ENCODE measurements at regions not wholly inside any gene's neighbourhood (a gene's known extent, or its start where the extent isn't known, plus 50 kb on each side); places are given as distances from the start of the nearest gene placed in this dataset.

DNA sequence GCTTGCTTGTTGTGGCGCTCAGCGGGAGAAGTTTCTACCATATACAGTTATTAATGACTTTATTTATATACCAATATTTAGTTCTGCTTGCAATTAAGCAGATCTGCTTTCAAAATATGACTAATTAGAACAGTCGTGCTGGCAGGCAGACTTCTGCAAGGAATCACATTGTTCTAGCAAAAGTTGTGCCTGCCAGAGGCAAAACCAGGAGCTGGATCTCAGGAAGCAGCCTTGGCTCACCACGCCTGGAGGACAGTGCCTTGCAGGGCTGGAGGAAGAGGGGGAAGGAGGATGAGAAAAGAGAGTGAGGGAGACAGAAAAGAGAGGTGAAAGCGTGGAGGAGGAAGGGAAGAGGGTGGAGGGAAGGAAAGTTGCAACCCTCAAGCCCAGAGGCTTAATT lies 160.3 kb downstream of the NUP210 start:
- DNase-seq (ENCODE audit: low spot score): no peak
- no peaks in the 10 kb centered on the region for H3K9me3 Mint-ChIP-seq
- Histone ChIP-seq H2AFZ (no peak overlapping the region), H3F3A (replicated peaks; ENCODE audit: low read depth) (no peaks in the 10 kb centered on the region), H3K4me1 (ENCODE audit: insufficient read depth) (no peaks in the 10 kb centered on the region), H3K27me3 (ENCODE audit: insufficient read depth) (no peaks in the 10 kb centered on the region), H3K4me3 (no peak overlapping the region), H3K4me2 (no peak overlapping the region), H4K20me1 (replicated peaks; ENCODE audit: insufficient read depth) (no peaks in the 10 kb centered on the region; the same call in 1 of the 2 replicates), H3K79me2 (replicated peaks; ENCODE audit: insufficient read depth) (no peaks in the 10 kb centered on the region), H3K27ac (ENCODE audit: low read depth) (no peak overlapping the region), H3K9me2 (ENCODE audit: insufficient read depth) (no peaks in the 10 kb centered on the region; the same call in 1 of the 2 replicates), H3K36me3 (ENCODE audit: insufficient read depth) (no peaks in the 10 kb centered on the region; the same call in 1 of the 2 replicates)
- peaks cover 2% of the 10 kb centered on the region for H3K27me3 Mint-ChIP-seq (ENCODE audit: insufficient read depth, low read depth, poor library complexity)
- TF ChIP-seq CREB1 (CRISPR knock-in tag; IDR thresholded peaks at IDR 0.05; ENCODE audit: low read depth): no peak
- no peak for ATAC-seq
- H3K4me1 Mint-ChIP-seq: peaks cover 19% of the 10 kb centered on the region
- no peaks in the 10 kb centered on the region for H3K36me3 Mint-ChIP-seq (ENCODE audit: low read depth)
- H3K4me3 Mint-ChIP-seq: no peak overlapping the region
- H3K27ac Mint-ChIP-seq: no peak overlapping the region

DNA sequence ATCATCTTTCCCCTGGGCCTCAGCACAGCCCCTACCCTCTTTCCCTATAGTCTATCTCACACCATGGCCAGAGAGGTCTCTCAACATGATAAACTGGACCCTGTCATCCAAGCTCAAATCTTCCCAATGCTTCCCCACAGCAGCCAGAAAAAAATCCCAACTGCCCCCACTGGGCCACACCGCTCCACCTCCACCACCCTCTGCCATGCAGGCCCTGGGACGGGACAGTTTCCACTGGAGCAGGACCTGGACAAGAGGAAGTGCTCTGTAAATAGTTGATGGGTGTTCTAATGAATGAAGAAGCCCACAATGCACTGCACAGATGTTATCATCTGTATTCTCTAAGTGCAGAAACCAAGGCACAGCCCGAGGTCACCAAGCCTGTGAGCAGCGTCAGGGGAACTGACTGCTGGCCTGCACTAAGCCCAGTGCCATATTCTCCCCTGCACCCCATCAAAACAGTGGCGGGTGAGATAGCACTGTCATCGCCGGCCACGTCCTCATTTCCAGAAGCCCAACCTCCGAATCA lies 161.1 kb downstream of the NUP210 start:
- peaks cover 25% of the 10 kb centered on the region for H3K4me1 Mint-ChIP-seq
- H3K4me2 ChIP-seq: no peak overlapping the region
- DNase-seq (ENCODE audit: low spot score) (no peak), ATAC-seq (no peak)
- no peaks in the 10 kb centered on the region for H3F3A ChIP-seq (replicated peaks; ENCODE audit: low read depth)
- no peak overlapping the region for H3K4me3 ChIP-seq
- H4K20me1 ChIP-seq (replicated peaks; ENCODE audit: insufficient read depth): no peaks in the 10 kb centered on the region; the same call in 1 of the 2 replicates
- H2AFZ ChIP-seq: no peak overlapping the region
- H3K27ac ChIP-seq (ENCODE audit: low read depth): no peak overlapping the region
- no peaks in the 10 kb centered on the region for H3K79me2 ChIP-seq (replicated peaks; ENCODE audit: insufficient read depth)
- H3K27ac Mint-ChIP-seq: no peak overlapping the region
- no peaks in the 10 kb centered on the region for H3K4me1 ChIP-seq (ENCODE audit: insufficient read depth)
- no peaks in the 10 kb centered on the region for H3K27me3 Mint-ChIP-seq (ENCODE audit: insufficient read depth, low read depth, poor library complexity)
- no peaks in the 10 kb centered on the region for H3K36me3 Mint-ChIP-seq (ENCODE audit: low read depth)
- H3K36me3 ChIP-seq (ENCODE audit: insufficient read depth): no peaks in the 10 kb centered on the region; the same call in 1 of the 2 replicates
- H3K27me3 ChIP-seq (ENCODE audit: insufficient read depth): no peaks in the 10 kb centered on the region
- no peaks in the 10 kb centered on the region; the same call in 1 of the 2 replicates for H3K9me2 ChIP-seq (ENCODE audit: insufficient read depth)
- H3K4me3 Mint-ChIP-seq: no peak overlapping the region
- no peaks in the 10 kb centered on the region for H3K9me3 Mint-ChIP-seq
- TF ChIP-seq ZNF331 (CRISPR knock-in tag; IDR thresholded peaks at IDR 0.05; ENCODE audit: low read depth) (no peak), POLR2AphosphoS5 (IDR thresholded peaks at IDR 0.05; ENCODE audit: low read depth) (no peak), CREB1 (CRISPR knock-in tag; IDR thresholded peaks at IDR 0.05; ENCODE audit: low read depth) (no peak), EZH2phosphoT487 (IDR thresholded peaks at IDR 0.05; ENCODE audit: unreplicated experiment) (no peak), ZNF114 (CRISPR knock-in tag; IDR thresholded peaks at IDR 0.05) (no peak), NANOG (IDR thresholded peaks at IDR 0.05; ENCODE audit: borderline replicate concordance) (no peak), EZH2 (IDR thresholded peaks at IDR 0.05; ENCODE audit: low read depth, unreplicated experiment) (no peak), JUNB (IDR thresholded peaks at IDR 0.05; ENCODE audit: unreplicated experiment) (no peak), STAT1 (IDR thresholded peaks at IDR 0.05; ENCODE audit: unreplicated experiment) (no peak)
- TF ChIP-seq, protein P1, sequence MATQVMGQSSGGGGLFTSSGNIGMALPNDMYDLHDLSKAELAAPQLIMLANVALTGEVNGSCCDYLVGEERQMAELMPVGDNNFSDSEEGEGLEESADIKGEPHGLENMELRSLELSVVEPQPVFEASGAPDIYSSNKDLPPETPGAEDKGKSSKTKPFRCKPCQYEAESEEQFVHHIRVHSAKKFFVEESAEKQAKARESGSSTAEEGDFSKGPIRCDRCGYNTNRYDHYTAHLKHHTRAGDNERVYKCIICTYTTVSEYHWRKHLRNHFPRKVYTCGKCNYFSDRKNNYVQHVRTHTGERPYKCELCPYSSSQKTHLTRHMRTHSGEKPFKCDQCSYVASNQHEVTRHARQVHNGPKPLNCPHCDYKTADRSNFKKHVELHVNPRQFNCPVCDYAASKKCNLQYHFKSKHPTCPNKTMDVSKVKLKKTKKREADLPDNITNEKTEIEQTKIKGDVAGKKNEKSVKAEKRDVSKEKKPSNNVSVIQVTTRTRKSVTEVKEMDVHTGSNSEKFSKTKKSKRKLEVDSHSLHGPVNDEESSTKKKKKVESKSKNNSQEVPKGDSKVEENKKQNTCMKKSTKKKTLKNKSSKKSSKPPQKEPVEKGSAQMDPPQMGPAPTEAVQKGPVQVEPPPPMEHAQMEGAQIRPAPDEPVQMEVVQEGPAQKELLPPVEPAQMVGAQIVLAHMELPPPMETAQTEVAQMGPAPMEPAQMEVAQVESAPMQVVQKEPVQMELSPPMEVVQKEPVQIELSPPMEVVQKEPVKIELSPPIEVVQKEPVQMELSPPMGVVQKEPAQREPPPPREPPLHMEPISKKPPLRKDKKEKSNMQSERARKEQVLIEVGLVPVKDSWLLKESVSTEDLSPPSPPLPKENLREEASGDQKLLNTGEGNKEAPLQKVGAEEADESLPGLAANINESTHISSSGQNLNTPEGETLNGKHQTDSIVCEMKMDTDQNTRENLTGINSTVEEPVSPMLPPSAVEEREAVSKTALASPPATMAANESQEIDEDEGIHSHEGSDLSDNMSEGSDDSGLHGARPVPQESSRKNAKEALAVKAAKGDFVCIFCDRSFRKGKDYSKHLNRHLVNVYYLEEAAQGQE (IDR thresholded peaks at IDR 0.05; ENCODE audit: unreplicated experiment): no peak
- TF ChIP-seq, protein P2, sequence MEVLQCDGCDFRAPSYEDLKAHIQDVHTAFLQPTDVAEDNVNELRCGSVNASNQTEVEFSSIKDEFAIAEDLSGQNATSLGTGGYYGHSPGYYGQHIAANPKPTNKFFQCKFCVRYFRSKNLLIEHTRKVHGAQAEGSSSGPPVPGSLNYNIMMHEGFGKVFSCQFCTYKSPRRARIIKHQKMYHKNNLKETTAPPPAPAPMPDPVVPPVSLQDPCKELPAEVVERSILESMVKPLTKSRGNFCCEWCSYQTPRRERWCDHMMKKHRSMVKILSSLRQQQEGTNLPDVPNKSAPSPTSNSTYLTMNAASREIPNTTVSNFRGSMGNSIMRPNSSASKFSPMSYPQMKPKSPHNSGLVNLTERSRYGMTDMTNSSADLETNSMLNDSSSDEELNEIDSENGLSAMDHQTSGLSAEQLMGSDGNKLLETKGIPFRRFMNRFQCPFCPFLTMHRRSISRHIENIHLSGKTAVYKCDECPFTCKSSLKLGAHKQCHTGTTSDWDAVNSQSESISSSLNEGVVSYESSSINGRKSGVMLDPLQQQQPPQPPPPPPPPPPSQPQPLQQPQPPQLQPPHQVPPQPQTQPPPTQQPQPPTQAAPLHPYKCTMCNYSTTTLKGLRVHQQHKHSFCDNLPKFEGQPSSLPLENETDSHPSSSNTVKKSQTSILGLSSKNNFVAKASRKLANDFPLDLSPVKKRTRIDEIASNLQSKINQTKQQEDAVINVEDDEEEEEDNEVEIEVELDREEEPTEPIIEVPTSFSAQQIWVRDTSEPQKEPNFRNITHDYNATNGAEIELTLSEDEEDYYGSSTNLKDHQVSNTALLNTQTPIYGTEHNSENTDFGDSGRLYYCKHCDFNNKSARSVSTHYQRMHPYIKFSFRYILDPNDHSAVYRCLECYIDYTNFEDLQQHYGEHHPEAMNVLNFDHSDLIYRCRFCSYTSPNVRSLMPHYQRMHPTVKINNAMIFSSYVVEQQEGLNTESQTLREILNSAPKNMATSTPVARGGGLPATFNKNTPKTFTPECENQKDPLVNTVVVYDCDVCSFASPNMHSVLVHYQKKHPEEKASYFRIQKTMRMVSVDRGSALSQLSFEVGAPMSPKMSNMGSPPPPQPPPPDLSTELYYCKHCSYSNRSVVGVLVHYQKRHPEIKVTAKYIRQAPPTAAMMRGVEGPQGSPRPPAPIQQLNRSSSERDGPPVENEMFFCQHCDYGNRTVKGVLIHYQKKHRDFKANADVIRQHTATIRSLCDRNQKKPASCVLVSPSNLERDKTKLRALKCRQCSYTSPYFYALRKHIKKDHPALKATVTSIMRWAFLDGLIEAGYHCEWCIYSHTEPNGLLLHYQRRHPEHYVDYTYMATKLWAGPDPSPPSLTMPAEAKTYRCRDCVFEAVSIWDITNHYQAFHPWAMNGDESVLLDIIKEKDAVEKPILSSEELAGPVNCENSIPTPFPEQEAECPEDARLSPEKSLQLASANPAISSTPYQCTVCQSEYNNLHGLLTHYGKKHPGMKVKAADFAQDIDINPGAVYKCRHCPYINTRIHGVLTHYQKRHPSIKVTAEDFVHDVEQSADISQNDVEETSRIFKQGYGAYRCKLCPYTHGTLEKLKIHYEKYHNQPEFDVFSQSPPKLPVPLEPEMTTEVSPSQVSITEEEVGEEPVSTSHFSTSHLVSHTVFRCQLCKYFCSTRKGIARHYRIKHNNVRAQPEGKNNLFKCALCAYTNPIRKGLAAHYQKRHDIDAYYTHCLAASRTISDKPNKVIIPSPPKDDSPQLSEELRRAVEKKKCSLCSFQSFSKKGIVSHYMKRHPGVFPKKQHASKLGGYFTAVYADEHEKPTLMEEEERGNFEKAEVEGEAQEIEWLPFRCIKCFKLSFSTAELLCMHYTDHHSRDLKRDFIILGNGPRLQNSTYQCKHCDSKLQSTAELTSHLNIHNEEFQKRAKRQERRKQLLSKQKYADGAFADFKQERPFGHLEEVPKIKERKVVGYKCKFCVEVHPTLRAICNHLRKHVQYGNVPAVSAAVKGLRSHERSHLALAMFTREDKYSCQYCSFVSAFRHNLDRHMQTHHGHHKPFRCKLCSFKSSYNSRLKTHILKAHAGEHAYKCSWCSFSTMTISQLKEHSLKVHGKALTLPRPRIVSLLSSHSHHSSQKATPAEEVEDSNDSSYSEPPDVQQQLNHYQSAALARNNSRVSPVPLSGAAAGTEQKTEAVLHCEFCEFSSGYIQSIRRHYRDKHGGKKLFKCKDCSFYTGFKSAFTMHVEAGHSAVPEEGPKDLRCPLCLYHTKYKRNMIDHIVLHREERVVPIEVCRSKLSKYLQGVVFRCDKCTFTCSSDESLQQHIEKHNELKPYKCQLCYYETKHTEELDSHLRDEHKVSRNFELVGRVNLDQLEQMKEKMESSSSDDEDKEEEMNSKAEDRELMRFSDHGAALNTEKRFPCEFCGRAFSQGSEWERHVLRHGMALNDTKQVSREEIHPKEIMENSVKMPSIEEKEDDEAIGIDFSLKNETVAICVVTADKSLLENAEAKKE (CRISPR knock-in tag; IDR thresholded peaks at IDR 0.05): no peak
- TF ChIP-seq, protein P3, sequence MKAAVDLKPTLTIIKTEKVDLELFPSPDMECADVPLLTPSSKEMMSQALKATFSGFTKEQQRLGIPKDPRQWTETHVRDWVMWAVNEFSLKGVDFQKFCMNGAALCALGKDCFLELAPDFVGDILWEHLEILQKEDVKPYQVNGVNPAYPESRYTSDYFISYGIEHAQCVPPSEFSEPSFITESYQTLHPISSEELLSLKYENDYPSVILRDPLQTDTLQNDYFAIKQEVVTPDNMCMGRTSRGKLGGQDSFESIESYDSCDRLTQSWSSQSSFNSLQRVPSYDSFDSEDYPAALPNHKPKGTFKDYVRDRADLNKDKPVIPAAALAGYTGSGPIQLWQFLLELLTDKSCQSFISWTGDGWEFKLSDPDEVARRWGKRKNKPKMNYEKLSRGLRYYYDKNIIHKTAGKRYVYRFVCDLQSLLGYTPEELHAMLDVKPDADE (IDR thresholded peaks at IDR 0.05): no peak
